ENCODE measurements at regions not wholly inside any gene's neighbourhood (a gene's known extent, or its start where the extent isn't known, plus 50 kb on each side); places are given as distances from the start of the nearest gene placed in this dataset.

DNA sequence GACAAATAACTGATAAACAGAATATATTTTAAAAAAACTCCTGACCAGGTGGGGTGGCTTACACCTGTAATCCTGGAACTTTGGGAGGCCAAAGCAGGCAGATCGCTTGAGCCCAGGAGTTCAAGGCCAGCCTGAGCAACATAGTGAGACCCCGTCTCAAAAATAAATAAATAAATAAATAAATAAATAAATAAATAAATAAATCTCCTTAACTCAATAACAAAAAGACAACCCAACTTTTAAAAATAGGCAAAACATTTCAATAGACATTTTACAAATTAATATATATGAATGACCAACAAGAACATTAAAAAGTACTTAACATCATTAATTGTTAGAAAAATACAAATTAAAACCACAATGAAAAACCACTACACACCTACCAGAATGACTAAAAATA, 56.2 kb upstream of the CAPRIN2 start:
- ATAC-seq = no peak
- Histone ChIP-seq H3K4me3 (no peak overlapping the region), H3K36me3 (no peaks in the 10 kb centered on the region), H3K27ac (no peak overlapping the region), H3K9me3 (no peaks in the 10 kb centered on the region), H3K27me3 (no peaks in the 10 kb centered on the region), H3K4me1 (peaks cover 0 to 4% (median 0%) of the 10 kb centered on the region in 3 donors)
- WGBS, 2 donors (ENCODE audit: low coverage in 1 of 2) = 96 to 100% methylated on average over 1 to 2 of the region's 2 CpGs
- TF ChIP-seq POLR2AphosphoS5 (IDR thresholded peaks at IDR 0.05) (no peak), POLR2A (IDR thresholded peaks at IDR 0.05) (no peak), EP300 (IDR thresholded peaks at IDR 0.05) (no peak)
- TF ChIP-seq, protein P1, sequence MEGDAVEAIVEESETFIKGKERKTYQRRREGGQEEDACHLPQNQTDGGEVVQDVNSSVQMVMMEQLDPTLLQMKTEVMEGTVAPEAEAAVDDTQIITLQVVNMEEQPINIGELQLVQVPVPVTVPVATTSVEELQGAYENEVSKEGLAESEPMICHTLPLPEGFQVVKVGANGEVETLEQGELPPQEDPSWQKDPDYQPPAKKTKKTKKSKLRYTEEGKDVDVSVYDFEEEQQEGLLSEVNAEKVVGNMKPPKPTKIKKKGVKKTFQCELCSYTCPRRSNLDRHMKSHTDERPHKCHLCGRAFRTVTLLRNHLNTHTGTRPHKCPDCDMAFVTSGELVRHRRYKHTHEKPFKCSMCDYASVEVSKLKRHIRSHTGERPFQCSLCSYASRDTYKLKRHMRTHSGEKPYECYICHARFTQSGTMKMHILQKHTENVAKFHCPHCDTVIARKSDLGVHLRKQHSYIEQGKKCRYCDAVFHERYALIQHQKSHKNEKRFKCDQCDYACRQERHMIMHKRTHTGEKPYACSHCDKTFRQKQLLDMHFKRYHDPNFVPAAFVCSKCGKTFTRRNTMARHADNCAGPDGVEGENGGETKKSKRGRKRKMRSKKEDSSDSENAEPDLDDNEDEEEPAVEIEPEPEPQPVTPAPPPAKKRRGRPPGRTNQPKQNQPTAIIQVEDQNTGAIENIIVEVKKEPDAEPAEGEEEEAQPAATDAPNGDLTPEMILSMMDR (IDR thresholded peaks at IDR 0.05) = no peak

DNA sequence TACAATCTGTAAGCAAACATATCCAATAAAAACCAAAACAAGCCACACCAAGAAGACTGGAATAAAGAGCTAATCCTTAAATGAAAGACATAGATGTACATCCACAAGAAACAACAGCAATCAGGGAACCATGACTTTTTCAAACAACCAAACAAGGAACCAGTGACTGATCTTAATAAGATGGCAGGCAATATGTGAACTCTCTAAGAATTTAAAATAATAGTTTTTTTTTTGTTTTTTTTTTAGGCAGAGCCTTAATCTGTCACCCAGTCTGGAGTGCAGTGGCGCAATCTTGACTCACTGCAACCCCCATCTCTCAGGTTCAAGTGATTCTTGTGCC, 52.9 kb upstream of the CAPRIN2 start:
- ATAC-seq = no peak
- Histone ChIP-seq H3K27ac (no peak overlapping the region), H3K36me3 (no peaks in the 10 kb centered on the region), H3K27me3 (no peaks in the 10 kb centered on the region), H3K4me3 (no peak overlapping the region), H3K9me3 (no peaks in the 10 kb centered on the region), H3K4me1 (peaks cover 0 to 4% (median 0%) of the 10 kb centered on the region in 3 donors)
- TF ChIP-seq EP300 (IDR thresholded peaks at IDR 0.05) (no peak), POLR2AphosphoS5 (IDR thresholded peaks at IDR 0.05) (no peak), POLR2A (IDR thresholded peaks at IDR 0.05) (no peak)
- TF ChIP-seq, protein P1 (IDR thresholded peaks at IDR 0.05) = no peak
- 85 to 100% methylated on average over 1 of the region's 1 CpG for whole genome bisulfite sequencing, 2 donors (ENCODE audit: low coverage in 1 of 2)

DNA sequence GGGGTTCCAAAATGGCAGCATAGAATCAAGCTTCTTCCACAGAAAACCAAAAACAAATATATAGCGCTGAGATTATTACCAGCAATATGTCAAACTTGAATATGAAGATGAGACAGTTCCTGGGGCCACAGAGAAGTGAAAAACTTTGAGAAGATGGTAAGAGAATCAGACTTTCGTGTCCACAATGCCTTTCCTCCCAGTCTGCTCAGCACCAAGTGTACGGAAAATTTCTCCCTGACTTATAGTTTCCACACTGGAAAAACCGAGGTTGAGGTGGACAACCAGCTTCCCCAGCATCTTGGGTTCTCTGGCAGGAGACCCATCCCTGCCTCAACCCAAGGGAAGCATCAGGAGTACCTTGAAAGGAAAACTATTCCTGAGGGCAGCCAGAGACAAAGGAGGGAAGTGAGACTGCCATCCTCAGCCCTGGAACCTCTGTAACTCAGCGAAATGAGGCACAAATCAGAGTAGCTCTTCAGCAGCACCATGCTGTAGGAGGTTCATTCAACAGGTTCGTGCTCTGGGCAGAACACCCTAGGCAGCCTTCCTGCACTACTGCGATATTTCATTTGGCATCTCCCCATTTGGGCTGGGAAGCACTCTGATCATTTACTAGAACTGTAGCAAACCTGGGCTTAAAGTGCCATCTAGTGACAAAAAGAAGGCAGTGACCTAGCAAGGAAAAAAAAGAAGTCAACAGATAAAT, 52.4 kb upstream of the CAPRIN2 start:
- Histone ChIP-seq H3K4me1 (peaks cover 0 to 4% (median 0%) of the 10 kb centered on the region in 3 donors), H3K4me3 (no peak overlapping the region), H3K9me3 (no peaks in the 10 kb centered on the region), H3K27me3 (no peaks in the 10 kb centered on the region), H3K36me3 (no peaks in the 10 kb centered on the region), H3K27ac (no peak overlapping the region)
- WGBS, 2 donors (ENCODE audit: low coverage in 1 of 2) = 56 to 62% methylated on average over 3 to 7 of the region's 7 CpGs
- no peak for TF ChIP-seq POLR2AphosphoS5 (IDR thresholded peaks at IDR 0.05)
- TF ChIP-seq, protein P1 (IDR thresholded peaks at IDR 0.05) = peak; percentile 58 to 75 (median 70)
- ATAC-seq = peak; percentile 62

DNA sequence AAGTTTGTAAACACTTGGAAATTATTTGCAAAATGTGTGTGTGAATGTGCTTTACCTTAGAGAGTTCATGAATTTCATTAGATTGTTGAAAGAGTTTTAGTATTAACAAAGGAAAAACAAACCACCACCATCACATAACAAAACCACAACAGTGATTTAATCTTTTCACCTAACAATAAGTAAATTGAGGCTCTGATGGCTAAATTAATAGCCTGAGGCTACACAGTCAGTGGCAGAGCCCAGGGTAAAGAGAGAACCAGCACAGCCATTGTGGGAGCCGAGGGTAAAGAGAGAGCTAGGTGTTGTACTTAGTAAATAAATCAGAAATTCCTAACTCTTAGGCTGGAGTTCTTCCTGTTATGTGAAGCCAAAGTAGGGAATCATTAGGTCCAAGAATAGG, 51.2 kb upstream of the CAPRIN2 start:
- H3K4me3 ChIP-seq = no peak overlapping the region
- 100% methylated on average over 1 of the region's 1 CpG for WGBS, 2 donors (ENCODE audit: low coverage in 1 of 2)
- no peak overlapping the region for H3K27ac ChIP-seq
- no peak for ATAC-seq
- no peaks in the 10 kb centered on the region for H3K27me3 ChIP-seq
- TF ChIP-seq POLR2AphosphoS5 (IDR thresholded peaks at IDR 0.05) = no peak
- no peaks in the 10 kb centered on the region for H3K36me3 ChIP-seq
- H3K4me1 ChIP-seq = peaks cover 0 to 4% (median 0%) of the 10 kb centered on the region in 3 donors
- H3K9me3 ChIP-seq = no peaks in the 10 kb centered on the region

Small RNA genes lying in the stretch of these regions (small RNA-seq; reads per million reads assigned to genes)
- 0 reads per million in 4 donors for gene PPIAP44
